Smooth muscle cell (in vitro differentiated cells): ENCODE measurements at regions not wholly inside any gene's neighbourhood (a gene's known extent, or its start where the extent isn't known, plus 50 kb on each side); places are given as distances from the start of the nearest gene placed in this dataset.

Experiments used
- DNase-seq: peaks from one replicate; lab custom pipeline; 2025; ENCODE audit not compliant: unreplicated experiment; lab: John Stamatoyannopoulos, UW
- H2AFZ ChIP-seq: fragments of 200-600 bp; sonication (generic); 2 replicates; pipeline ENCODE4 v1.6.0; 2016; ENCODE audit warnings: antibody characterized with exemption, low read depth, mild to moderate bottlenecking
- H3F3A ChIP-seq: fragments of 200-600 bp; sonication (generic); 2 replicates; pipeline ENCODE4 v1.6.0; 2017; ENCODE audit warnings: antibody characterized with exemption, low read depth
- H3K27ac ChIP-seq: fragments of 200-600 bp; sonication (generic); 2 replicates; pipeline ENCODE4 v1.5.1; 2016; ENCODE audit warnings: low read depth, mild to moderate bottlenecking
- H3K27me3 ChIP-seq: fragments of 200-600 bp; sonication (generic); 2 replicates; pipeline ENCODE4 v1.6.1; 2016; ENCODE audit warnings: low read depth, mild to moderate bottlenecking
- H3K36me3 ChIP-seq: fragments of 200-600 bp; sonication (generic); 2 replicates; pipeline ENCODE4 v1.5.1; 2016; ENCODE audit warnings: low read depth
- H3K4me1 ChIP-seq: fragments of 200-600 bp; sonication (generic); 2 replicates; pipeline ENCODE4 v1.5.1; 2016; ENCODE audit warnings: low read depth
- H3K4me2 ChIP-seq: fragments of 200-600 bp; sonication (generic); 2 replicates; pipeline ENCODE4 v1.6.0; 2016; ENCODE audit warnings: mild to moderate bottlenecking
- H3K4me3 ChIP-seq: fragments of 200-600 bp; sonication (generic); 2 replicates; pipeline ENCODE4 v1.5.1; 2016; ENCODE audit warnings: mild to moderate bottlenecking
- H3K79me2 ChIP-seq: fragments of 200-600 bp; sonication (generic); 2 replicates; pipeline ENCODE4 v1.6.0; 2016; ENCODE audit warnings: low read depth, mild to moderate bottlenecking
- H3K9ac ChIP-seq: fragments of 200-600 bp; sonication (generic); 2 replicates; pipeline ENCODE4 v1.6.0; 2016; ENCODE audit warnings: low read depth
- H3K9me3 ChIP-seq: fragments of 200-600 bp; sonication (generic); replicated peaks from 2 replicates; pipeline ENCODE4 v1.5.1; 2016; ENCODE audit warnings: low read depth
- H4K20me1 ChIP-seq: fragments of 200-600 bp; sonication (generic); 2 replicates; pipeline ENCODE4 v1.6.0; 2016; ENCODE audit warnings: low read depth
- WGBS: methylation state at CpG from one replicate; pipeline ENCODE4 v1.1.7; 2016; ENCODE audit warnings: low lambda C conversion rate; 5-methylcytosine and 5-hydroxymethylcytosine counted together
- TF ChIP-seq, protein P1 (sequence below): fragments of 200-600 bp; sonication (generic); IDR thresholded peaks from 2 replicates; pipeline ENCODE4 v1.5.1; 2017; ENCODE audit warnings: borderline replicate concordance, mild to moderate bottlenecking, antibody characterized with exemption; ENCODE audit not compliant: insufficient read depth, poor library complexity, severe bottlenecking

DNA sequence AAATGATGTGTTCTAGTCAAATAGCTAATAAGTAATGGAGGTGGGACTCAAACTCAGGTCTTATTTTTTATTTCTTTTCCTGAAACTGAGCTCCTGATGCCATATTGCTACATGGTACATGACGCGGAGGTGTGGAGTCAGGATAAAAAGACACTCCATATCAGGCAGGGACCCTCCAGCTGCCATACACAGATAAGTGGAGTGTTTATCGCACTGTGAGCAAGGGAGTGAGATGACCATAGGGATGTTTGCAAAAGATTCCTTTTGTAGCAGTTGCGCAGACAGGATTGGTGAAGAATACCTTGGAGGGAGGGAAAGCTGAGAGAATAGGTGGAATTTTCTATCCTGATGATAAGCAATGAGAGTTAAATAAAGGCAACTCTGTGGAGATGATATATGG is 657.2 kb downstream of the RNF144A start:
- WGBS: 82% methylated on average over 4 of the region's 4 CpGs
- no peak for DNase-seq
- Histone ChIP-seq H3F3A (no peaks in the 10 kb centered on the region), H3K27ac (no peak overlapping the region), H3K4me2 (no peak overlapping the region), H4K20me1 (no peaks in the 10 kb centered on the region), H2AFZ (no peak overlapping the region), H3K9ac (no peak overlapping the region), H3K36me3 (no peaks in the 10 kb centered on the region), H3K4me1 (peaks cover 3% of the 10 kb centered on the region), H3K79me2 (no peaks in the 10 kb centered on the region), H3K9me3 (no peaks in the 10 kb centered on the region), H3K27me3 (no peaks in the 10 kb centered on the region), H3K4me3 (no peak overlapping the region)
- TF ChIP-seq, protein P1, sequence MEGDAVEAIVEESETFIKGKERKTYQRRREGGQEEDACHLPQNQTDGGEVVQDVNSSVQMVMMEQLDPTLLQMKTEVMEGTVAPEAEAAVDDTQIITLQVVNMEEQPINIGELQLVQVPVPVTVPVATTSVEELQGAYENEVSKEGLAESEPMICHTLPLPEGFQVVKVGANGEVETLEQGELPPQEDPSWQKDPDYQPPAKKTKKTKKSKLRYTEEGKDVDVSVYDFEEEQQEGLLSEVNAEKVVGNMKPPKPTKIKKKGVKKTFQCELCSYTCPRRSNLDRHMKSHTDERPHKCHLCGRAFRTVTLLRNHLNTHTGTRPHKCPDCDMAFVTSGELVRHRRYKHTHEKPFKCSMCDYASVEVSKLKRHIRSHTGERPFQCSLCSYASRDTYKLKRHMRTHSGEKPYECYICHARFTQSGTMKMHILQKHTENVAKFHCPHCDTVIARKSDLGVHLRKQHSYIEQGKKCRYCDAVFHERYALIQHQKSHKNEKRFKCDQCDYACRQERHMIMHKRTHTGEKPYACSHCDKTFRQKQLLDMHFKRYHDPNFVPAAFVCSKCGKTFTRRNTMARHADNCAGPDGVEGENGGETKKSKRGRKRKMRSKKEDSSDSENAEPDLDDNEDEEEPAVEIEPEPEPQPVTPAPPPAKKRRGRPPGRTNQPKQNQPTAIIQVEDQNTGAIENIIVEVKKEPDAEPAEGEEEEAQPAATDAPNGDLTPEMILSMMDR: no peak

DNA sequence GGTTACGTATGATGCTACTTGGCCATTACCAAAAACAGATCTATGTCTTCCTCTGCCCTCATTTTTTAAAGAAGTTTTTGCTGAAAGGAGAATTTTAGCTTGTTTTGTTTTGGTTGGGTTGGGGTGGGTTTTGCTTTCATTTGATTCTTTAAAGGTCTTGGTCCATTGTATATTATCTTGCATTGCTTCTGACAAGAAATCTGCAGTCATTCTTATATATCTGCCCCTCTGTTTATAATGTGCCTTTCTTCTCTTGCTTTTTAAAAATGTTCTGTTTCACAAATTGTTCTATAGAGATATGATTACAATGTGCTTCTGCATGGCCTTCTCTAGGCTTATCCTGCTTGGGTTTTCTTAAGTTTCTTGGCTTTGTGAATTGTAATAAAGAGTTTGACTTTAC is 660.6 kb downstream of the RNF144A start:
- Histone ChIP-seq H3F3A (no peaks in the 10 kb centered on the region), H3K27me3 (no peaks in the 10 kb centered on the region), H3K4me2 (no peak overlapping the region), H2AFZ (no peak overlapping the region), H3K4me1 (no peaks in the 10 kb centered on the region), H3K27ac (no peak overlapping the region), H3K9me3 (no peaks in the 10 kb centered on the region), H3K4me3 (no peak overlapping the region), H4K20me1 (no peaks in the 10 kb centered on the region), H3K36me3 (no peaks in the 10 kb centered on the region), H3K79me2 (no peaks in the 10 kb centered on the region), H3K9ac (no peak overlapping the region)
- TF ChIP-seq, protein P1: no peak
- no peak for DNase-seq
- WGBS: 95% methylated on average over 1 of the region's 1 CpG

DNA sequence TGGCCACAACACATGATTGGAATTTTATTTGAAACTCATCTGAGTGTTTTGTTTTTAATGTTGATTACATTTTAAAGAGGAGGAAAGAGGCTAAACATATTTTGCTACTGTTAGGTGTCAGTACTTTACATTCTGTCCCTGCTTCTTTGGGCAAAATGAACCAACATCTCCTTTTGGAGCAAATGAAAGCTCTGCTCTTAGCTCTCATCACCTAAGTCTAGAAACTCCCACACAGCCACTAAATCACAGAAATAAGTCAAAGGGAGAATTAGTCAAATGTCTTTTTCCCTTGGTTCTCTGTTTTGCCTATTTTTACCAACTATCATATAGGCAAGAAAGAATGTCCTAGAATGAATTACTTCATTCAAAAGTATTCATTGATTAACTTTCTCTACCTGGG is 666.8 kb downstream of the RNF144A start:
- DNase-seq: no peak
- H3K79me2 ChIP-seq: no peaks in the 10 kb centered on the region
- TF ChIP-seq, protein P1: no peak

DNA sequence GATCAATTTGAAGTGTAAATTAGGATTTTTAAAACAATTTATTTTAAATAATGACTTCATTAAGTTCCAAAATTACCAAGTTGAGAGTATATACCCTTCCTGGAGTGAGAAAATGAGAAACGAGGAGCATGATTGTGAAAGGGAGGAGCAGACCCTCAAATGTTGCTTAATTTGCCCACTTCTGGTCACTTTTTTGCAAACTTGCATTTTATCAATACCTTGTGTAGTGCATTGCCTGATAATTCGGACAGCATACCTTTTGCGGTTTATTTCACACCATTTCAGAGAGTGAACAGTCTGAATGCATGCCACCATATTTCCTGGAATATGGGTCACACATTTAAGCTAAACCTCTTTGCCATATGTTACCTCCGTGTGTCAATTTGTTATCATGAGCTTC is 669.7 kb downstream of the RNF144A start:
- no peaks in the 10 kb centered on the region for H3K9me3 ChIP-seq
- H2AFZ ChIP-seq: no peak overlapping the region
- DNase-seq: no peak
- no peaks in the 10 kb centered on the region for H4K20me1 ChIP-seq
- H3K9ac ChIP-seq: no peak overlapping the region
- WGBS: 89% methylated on average over 4 of the region's 4 CpGs
- no peaks in the 10 kb centered on the region for H3K4me1 ChIP-seq
- no peaks in the 10 kb centered on the region for H3K79me2 ChIP-seq
- no peak overlapping the region for H3K4me2 ChIP-seq
- H3K27me3 ChIP-seq: no peaks in the 10 kb centered on the region
- no peaks in the 10 kb centered on the region for H3F3A ChIP-seq
- no peak overlapping the region for H3K27ac ChIP-seq
- no peaks in the 10 kb centered on the region for H3K36me3 ChIP-seq
- TF ChIP-seq, protein P1: no peak
- no peak overlapping the region for H3K4me3 ChIP-seq

More for the DNA sequence above, 666.8 kb downstream of the RNF144A start:
- H3K4me1 ChIP-seq: no peaks in the 10 kb centered on the region
- no peaks in the 10 kb centered on the region for H3F3A ChIP-seq
- H3K9me3 ChIP-seq: no peaks in the 10 kb centered on the region
- H3K27me3 ChIP-seq: no peaks in the 10 kb centered on the region
- no peaks in the 10 kb centered on the region for H4K20me1 ChIP-seq
- H3K4me2 ChIP-seq: no peak overlapping the region
- no peak overlapping the region for H3K4me3 ChIP-seq
- no peak overlapping the region for H3K27ac ChIP-seq
- no peak overlapping the region for H2AFZ ChIP-seq
- no peaks in the 10 kb centered on the region for H3K36me3 ChIP-seq
- H3K9ac ChIP-seq: no peak overlapping the region
